ENCODE measurements at regions not wholly inside any gene's neighbourhood (a gene's known extent, or its start where the extent isn't known, plus 50 kb on each side); places are given as distances from the start of the nearest gene placed in this dataset.

- H3K4me3 ChIP-seq (ENCODE audit: low read length): no peak overlapping the region
- H3K4me2 ChIP-seq (ENCODE audit: low read length): no peak overlapping the region
- H3K27ac ChIP-seq (ENCODE audit: low read length): no peak overlapping the region
- no peaks in the 10 kb centered on the region for H3K27me3 ChIP-seq (ENCODE audit: insufficient read depth, low read depth, low read length)
- H3K9me3 ChIP-seq (ENCODE audit: low read length): no peaks in the 10 kb centered on the region
- no peaks in the 10 kb centered on the region for H3K36me3 ChIP-seq (ENCODE audit: insufficient read depth, low read length)
- no peaks in the 10 kb centered on the region for H3K9me2 ChIP-seq (ENCODE audit: insufficient read depth, low read length)
- TF ChIP-seq MXI1 (conservative IDR thresholded peaks at IDR 0.05; ENCODE audit: poor library complexity, severe bottlenecking) (no peak), RAD21 (conservative IDR thresholded peaks at IDR 0.05) (no peak), TAF1 (IDR thresholded peaks at IDR 0.05; ENCODE audit: low read depth) (no peak), EP300 (conservative IDR thresholded peaks at IDR 0.05; ENCODE audit: poor library complexity, severe bottlenecking) (no peak), POLR2AphosphoS5 (IDR thresholded peaks at IDR 0.05) (no peak), SMC3 (conservative IDR thresholded peaks at IDR 0.05; ENCODE audit: poor library complexity) (no peak), CTCF (IDR thresholded peaks at IDR 0.05; ENCODE audit: poor library complexity, severe bottlenecking) (no peak), EZH2 (IDR thresholded peaks at IDR 0.05; ENCODE audit: borderline replicate concordance, insufficient read depth, low read length, poor library complexity, severe bottlenecking) (no peak), REST (IDR thresholded peaks at IDR 0.05; ENCODE audit: borderline replicate concordance) (no peak)
- H3F3A ChIP-seq (ENCODE audit: insufficient read depth, low read length, poor library complexity, severe bottlenecking): no peaks in the 10 kb centered on the region
- H2AFZ ChIP-seq (ENCODE audit: low read depth, low read length): no peak overlapping the region
- no peaks in the 10 kb centered on the region for H3K79me2 ChIP-seq (replicated peaks; ENCODE audit: insufficient read depth, low read length)
- H4K20me1 ChIP-seq (ENCODE audit: insufficient read depth): no peaks in the 10 kb centered on the region
- H3K9ac ChIP-seq (ENCODE audit: low read length): no peak overlapping the region
Observed at GRCh38 chr12:93140801-93141200, 211.7 kb upstream of the EEA1 start.

- TF ChIP-seq REST (IDR thresholded peaks at IDR 0.05; ENCODE audit: borderline replicate concordance) (no peak), TAF1 (IDR thresholded peaks at IDR 0.05; ENCODE audit: low read depth) (no peak), CTCF (IDR thresholded peaks at IDR 0.05; ENCODE audit: poor library complexity, severe bottlenecking) (no peak), RAD21 (conservative IDR thresholded peaks at IDR 0.05) (no peak), MXI1 (conservative IDR thresholded peaks at IDR 0.05; ENCODE audit: poor library complexity, severe bottlenecking) (no peak), EP300 (conservative IDR thresholded peaks at IDR 0.05; ENCODE audit: poor library complexity, severe bottlenecking) (no peak), POLR2AphosphoS5 (IDR thresholded peaks at IDR 0.05) (no peak), SMC3 (conservative IDR thresholded peaks at IDR 0.05; ENCODE audit: poor library complexity) (no peak), EZH2 (IDR thresholded peaks at IDR 0.05; ENCODE audit: borderline replicate concordance, insufficient read depth, low read length, poor library complexity, severe bottlenecking) (no peak)
- Histone ChIP-seq H3K36me3 (ENCODE audit: insufficient read depth, low read length) (no peaks in the 10 kb centered on the region), H3F3A (ENCODE audit: insufficient read depth, low read length, poor library complexity, severe bottlenecking) (no peaks in the 10 kb centered on the region), H3K79me2 (replicated peaks; ENCODE audit: insufficient read depth, low read length) (no peaks in the 10 kb centered on the region), H3K27ac (ENCODE audit: low read length) (no peak overlapping the region), H3K27me3 (ENCODE audit: insufficient read depth, low read depth, low read length) (no peaks in the 10 kb centered on the region), H3K4me3 (ENCODE audit: low read length) (no peak overlapping the region), H3K9me3 (ENCODE audit: low read length) (no peaks in the 10 kb centered on the region), H4K20me1 (ENCODE audit: insufficient read depth) (no peaks in the 10 kb centered on the region), H2AFZ (ENCODE audit: low read depth, low read length) (no peak overlapping the region), H3K9ac (ENCODE audit: low read length) (no peak overlapping the region), H3K9me2 (ENCODE audit: insufficient read depth, low read length) (no peaks in the 10 kb centered on the region), H3K4me2 (ENCODE audit: low read length) (no peak overlapping the region)
Observed at GRCh38 chr12:93142881-93143280, 213.8 kb upstream of the EEA1 start.

All from neural cell (in vitro differentiated cells).